Neural progenitor cell (in vitro differentiated cells): ENCODE measurements at regions not wholly inside any gene's neighbourhood (a gene's known extent, or its start where the extent isn't known, plus 50 kb on each side); places are given as distances from the start of the nearest gene placed in this dataset.

Source experiments
- CTCF ChIP-seq: fragments of 200-600 bp; sonication (generic); IDR thresholded peaks from 2 replicates; pipeline ENCODE4 v1.5.1; 2017; ENCODE audit warnings: antibody characterized with exemption, mild to moderate bottlenecking
- EZH2 ChIP-seq: fragments of 200-600 bp; sonication (generic); IDR thresholded peaks from 2 replicates; pipeline ENCODE4 v1.6.1; 2017; ENCODE audit warnings: antibody characterized with exemption, mild to moderate bottlenecking, moderate library complexity
- EZH2phosphoT487 ChIP-seq: fragments of 200-600 bp; sonication (generic); IDR thresholded peaks from 2 replicates; pipeline ENCODE4 v1.6.1; 2017; ENCODE audit warnings: antibody characterized with exemption

- TF ChIP-seq CTCF (no peak), EZH2phosphoT487 (no peak), EZH2 (no peak)
Observed at GRCh38 chr16:76913046-76913445, 277.9 kb upstream of the MON1B start.
